ENCODE measurements at regions not wholly inside any gene's neighbourhood (a gene's known extent, or its start where the extent isn't known, plus 50 kb on each side); places are given as distances from the start of the nearest gene placed in this dataset.

DNA sequence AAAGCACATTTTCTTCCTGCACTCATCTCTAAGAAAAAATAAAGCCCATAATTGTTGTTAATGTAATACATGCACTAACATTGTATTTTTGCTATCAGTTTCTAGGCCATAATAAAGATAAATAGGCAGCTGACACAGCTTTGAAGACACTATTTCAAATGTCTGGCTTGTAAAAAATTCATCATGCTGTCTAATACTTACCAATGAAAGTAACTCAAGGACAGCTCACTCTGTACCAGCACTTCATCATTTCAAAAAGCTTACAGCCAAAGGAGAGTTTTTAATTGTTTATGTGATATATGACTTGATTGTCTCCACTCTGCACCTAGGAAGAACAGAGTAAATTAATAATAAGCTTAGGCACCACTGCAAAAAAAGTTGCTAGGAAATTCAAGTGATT, 1423.3 kb upstream of the PCDH20 start (continued):
- TF ChIP-seq, protein P1, sequence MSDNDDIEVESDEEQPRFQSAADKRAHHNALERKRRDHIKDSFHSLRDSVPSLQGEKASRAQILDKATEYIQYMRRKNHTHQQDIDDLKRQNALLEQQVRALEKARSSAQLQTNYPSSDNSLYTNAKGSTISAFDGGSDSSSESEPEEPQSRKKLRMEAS (IDR thresholded peaks at IDR 0.05) = no peak
- TF ChIP-seq SRF (IDR thresholded peaks at IDR 0.05; ENCODE audit: low read depth) (no peak), EZH2 (IDR thresholded peaks at IDR 0.05) (no peak), CBX3 (IDR thresholded peaks at IDR 0.05; ENCODE audit: low read depth) (no peak)
- TF ChIP-seq, protein P2, sequence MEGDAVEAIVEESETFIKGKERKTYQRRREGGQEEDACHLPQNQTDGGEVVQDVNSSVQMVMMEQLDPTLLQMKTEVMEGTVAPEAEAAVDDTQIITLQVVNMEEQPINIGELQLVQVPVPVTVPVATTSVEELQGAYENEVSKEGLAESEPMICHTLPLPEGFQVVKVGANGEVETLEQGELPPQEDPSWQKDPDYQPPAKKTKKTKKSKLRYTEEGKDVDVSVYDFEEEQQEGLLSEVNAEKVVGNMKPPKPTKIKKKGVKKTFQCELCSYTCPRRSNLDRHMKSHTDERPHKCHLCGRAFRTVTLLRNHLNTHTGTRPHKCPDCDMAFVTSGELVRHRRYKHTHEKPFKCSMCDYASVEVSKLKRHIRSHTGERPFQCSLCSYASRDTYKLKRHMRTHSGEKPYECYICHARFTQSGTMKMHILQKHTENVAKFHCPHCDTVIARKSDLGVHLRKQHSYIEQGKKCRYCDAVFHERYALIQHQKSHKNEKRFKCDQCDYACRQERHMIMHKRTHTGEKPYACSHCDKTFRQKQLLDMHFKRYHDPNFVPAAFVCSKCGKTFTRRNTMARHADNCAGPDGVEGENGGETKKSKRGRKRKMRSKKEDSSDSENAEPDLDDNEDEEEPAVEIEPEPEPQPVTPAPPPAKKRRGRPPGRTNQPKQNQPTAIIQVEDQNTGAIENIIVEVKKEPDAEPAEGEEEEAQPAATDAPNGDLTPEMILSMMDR (IDR thresholded peaks at IDR 0.05 in 2 of 3, conservative IDR thresholded peaks at IDR 0.05 in 1 of 3; ENCODE audit: borderline replicate concordance in 1 of 3, insufficient read depth in 1 of 3, low read depth in 2 of 3, low read length in 2 of 3) = no peak

DNA sequence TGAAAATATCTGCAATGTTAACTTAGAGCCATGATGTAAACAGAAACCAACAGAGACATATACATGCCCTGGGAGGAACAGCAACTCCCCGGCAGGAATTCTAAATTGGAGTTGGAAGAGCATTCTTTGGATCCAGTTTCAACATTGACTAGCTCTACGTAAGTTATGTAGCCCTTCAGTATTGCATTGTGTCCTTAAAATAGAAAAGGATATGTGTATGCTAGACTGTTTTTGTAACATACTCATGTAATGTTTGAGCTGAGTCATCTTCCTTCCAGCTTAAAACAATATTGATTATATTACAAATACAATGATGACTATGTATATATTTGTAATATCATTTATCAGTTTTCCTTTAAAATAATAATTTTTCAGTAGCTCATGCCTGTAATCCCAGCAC, 1422.2 kb upstream of the PCDH20 start:
- Histone ChIP-seq H3K27me3 (ENCODE audit: insufficient read depth, low read length) (no peaks in the 10 kb centered on the region), H4K20me1 (ENCODE audit: insufficient read depth) (no peaks in the 10 kb centered on the region), H3K9ac (ENCODE audit: low read length) (no peak overlapping the region), H3K36me3 (ENCODE audit: control insufficient read depth in 1 of 2, insufficient read depth in 2 of 2, low read length in 2 of 2) (no peaks in the 10 kb centered on the region), H3K4me2 (ENCODE audit: low read length) (no peak overlapping the region), H3K4me1 (ENCODE audit: control insufficient read depth in 1 of 2, insufficient read depth in 2 of 2, low read length in 2 of 2) (no peaks in the 10 kb centered on the region), H2AFZ (ENCODE audit: low read depth, low read length, poor library complexity, severe bottlenecking) (no peak overlapping the region), H3K9me2 (ENCODE audit: insufficient read depth) (0 out of 2 replicates have a peak, but pooled peaks cover 3% of the 10 kb centered on the region), H3K27ac (ENCODE audit: low read depth, low read length) (no peak overlapping the region), H3K9me3 (ENCODE audit: control insufficient read depth in 1 of 2, insufficient read depth in 1 of 2, low read depth in 1 of 2, low read length in 2 of 2) (no peaks in the 10 kb centered on the region), H3K4me3 (replicated peaks in 1 of 2; ENCODE audit: low read depth in 1 of 2, low read length in 2 of 2) (no peak overlapping the region), H3K79me2 (ENCODE audit: insufficient read depth, low read length) (no peaks in the 10 kb centered on the region)
- DNase-seq (ENCODE audit: low read depth, low spot score) (no peak), ATAC-seq (no peak)
- RAD21 ChIA-PET (ENCODE audit: low non-redundant PET in 1 of 2, low total read pairs in 2 of 2, uncharacterized antibody in 2 of 2, unreplicated experiment in 2 of 2) = no interaction called here
- POLR2A ChIA-PET = no interaction called here
- CTCF ChIA-PET = no interaction called here
- BruUV-seq (replicated peaks) = no TSS peak
- intact Hi-C loops (cut with micrococcal nuclease) = no loop called here
- TF ChIP-seq, protein P2 (IDR thresholded peaks at IDR 0.05 in 2 of 3, conservative IDR thresholded peaks at IDR 0.05 in 1 of 3; ENCODE audit: borderline replicate concordance in 1 of 3, insufficient read depth in 1 of 3, low read depth in 2 of 3, low read length in 2 of 3) = no peak
- TF ChIP-seq, protein P3, sequence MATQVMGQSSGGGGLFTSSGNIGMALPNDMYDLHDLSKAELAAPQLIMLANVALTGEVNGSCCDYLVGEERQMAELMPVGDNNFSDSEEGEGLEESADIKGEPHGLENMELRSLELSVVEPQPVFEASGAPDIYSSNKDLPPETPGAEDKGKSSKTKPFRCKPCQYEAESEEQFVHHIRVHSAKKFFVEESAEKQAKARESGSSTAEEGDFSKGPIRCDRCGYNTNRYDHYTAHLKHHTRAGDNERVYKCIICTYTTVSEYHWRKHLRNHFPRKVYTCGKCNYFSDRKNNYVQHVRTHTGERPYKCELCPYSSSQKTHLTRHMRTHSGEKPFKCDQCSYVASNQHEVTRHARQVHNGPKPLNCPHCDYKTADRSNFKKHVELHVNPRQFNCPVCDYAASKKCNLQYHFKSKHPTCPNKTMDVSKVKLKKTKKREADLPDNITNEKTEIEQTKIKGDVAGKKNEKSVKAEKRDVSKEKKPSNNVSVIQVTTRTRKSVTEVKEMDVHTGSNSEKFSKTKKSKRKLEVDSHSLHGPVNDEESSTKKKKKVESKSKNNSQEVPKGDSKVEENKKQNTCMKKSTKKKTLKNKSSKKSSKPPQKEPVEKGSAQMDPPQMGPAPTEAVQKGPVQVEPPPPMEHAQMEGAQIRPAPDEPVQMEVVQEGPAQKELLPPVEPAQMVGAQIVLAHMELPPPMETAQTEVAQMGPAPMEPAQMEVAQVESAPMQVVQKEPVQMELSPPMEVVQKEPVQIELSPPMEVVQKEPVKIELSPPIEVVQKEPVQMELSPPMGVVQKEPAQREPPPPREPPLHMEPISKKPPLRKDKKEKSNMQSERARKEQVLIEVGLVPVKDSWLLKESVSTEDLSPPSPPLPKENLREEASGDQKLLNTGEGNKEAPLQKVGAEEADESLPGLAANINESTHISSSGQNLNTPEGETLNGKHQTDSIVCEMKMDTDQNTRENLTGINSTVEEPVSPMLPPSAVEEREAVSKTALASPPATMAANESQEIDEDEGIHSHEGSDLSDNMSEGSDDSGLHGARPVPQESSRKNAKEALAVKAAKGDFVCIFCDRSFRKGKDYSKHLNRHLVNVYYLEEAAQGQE (IDR thresholded peaks at IDR 0.05; ENCODE audit: low read depth) = no peak
- TF ChIP-seq POLR2A (IDR thresholded peaks at IDR 0.05; ENCODE audit: borderline replicate concordance, extremely low read depth, insufficient read depth, insufficient read length) = no peak
- no peak for TF ChIP-seq TCF7L2 (IDR thresholded peaks at IDR 0.05; ENCODE audit: borderline replicate concordance, extremely low read depth, insufficient read depth, insufficient read length)
- no peak for TF ChIP-seq ELF1 (IDR thresholded peaks at IDR 0.05; ENCODE audit: borderline replicate concordance, low read depth)
- TF ChIP-seq EZH2phosphoT487 (IDR thresholded peaks at IDR 0.05; ENCODE audit: borderline replicate concordance) = no peak
- TF ChIP-seq, protein P4, sequence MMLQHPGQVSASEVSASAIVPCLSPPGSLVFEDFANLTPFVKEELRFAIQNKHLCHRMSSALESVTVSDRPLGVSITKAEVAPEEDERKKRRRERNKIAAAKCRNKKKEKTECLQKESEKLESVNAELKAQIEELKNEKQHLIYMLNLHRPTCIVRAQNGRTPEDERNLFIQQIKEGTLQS (IDR thresholded peaks at IDR 0.05) = no peak
- TF ChIP-seq POLR2AphosphoS5 (IDR thresholded peaks at IDR 0.05; ENCODE audit: low read depth, low read length) = no peak
- TF ChIP-seq SRF (IDR thresholded peaks at IDR 0.05; ENCODE audit: low read depth) = no peak
- no peak for TF ChIP-seq EGR1 (IDR thresholded peaks at IDR 0.05; ENCODE audit: low read depth)
- TF ChIP-seq CBX3 (IDR thresholded peaks at IDR 0.05; ENCODE audit: low read depth) = no peak

Data from HCT116 (cell line).